IMR-90 (cell line): ENCODE measurements at regions not wholly inside any gene's neighbourhood (a gene's known extent, or its start where the extent isn't known, plus 50 kb on each side); places are given as distances from the start of the nearest gene placed in this dataset.

Experiments used
- ATAC-seq: fragments of 200-7000 bp; cut with Tn5 transposase; 2 replicates; pipeline ENCODE4 v1.9.1; 2020; ENCODE audit warnings: low read depth, mild to moderate bottlenecking, moderate library complexity
- BruUV-seq: library from RNA; stranded (reverse); fragments of 400-500 nt; replicated peaks from 2 replicates; lab custom pipeline; 2021; lab: Mats Ljungman, UMichigan
- CTCF ChIA-PET: fragments of 300-600 bp; formaldehyde crosslinking; extraction: SDS; loops from one replicate; lab custom pipeline; 2021; ENCODE audit warnings: antibody characterized with exemption; lab: Yijun Ruan, JAX
- POLR2A ChIA-PET: fragments of 300-600 bp; sonication (Branson Sonifier 250); formaldehyde crosslinking; loops from one replicate; lab custom pipeline; 2022; ENCODE audit warnings: antibody characterized with exemption; ENCODE audit not compliant: unreplicated experiment; lab: Charles Lee
- DNase-seq: peaks from one replicate; pipeline ENCODE4 v3.0.0; 2013
- H2AFZ ChIP-seq: replicated peaks from 2 replicates; pipeline ENCODE3; 2013; ENCODE audit warnings: low read length, mild to moderate bottlenecking; ENCODE audit not compliant: poor library complexity
- H2AK5ac ChIP-seq: 2 replicates; pipeline ENCODE4 v1.6.1; 2013; ENCODE audit warnings: low read depth, low read length, inconsistent platforms
- H2AK9ac ChIP-seq: replicated peaks from 2 replicates; pipeline ENCODE3; 2013; ENCODE audit warnings: mild to moderate bottlenecking, low read depth, low read length, moderate library complexity; ENCODE audit not compliant: poor library complexity
- H2BK120ac ChIP-seq: 2 replicates; pipeline ENCODE4 v1.6.1; 2013; ENCODE audit warnings: low read depth, low read length, inconsistent platforms
- H2BK15ac ChIP-seq: 3 replicates; pipeline ENCODE4 v1.6.1; 2013; ENCODE audit warnings: low read depth, low read length, inconsistent platforms
- H2BK20ac ChIP-seq: 2 replicates; pipeline ENCODE4 v1.6.1; 2013; ENCODE audit warnings: low read depth, mild to moderate bottlenecking, inconsistent platforms, low read length, moderate library complexity
- H2BK5ac ChIP-seq: 2 replicates; pipeline ENCODE4 v1.6.1; 2013; ENCODE audit warnings: mild to moderate bottlenecking, low read depth, low read length, inconsistent platforms; ENCODE audit not compliant: poor library complexity, severe bottlenecking
- H3K14ac ChIP-seq: replicated peaks from 2 replicates; pipeline ENCODE4 v1.6.1; 2013; ENCODE audit warnings: low read depth, low read length, inconsistent platforms
- H3K18ac ChIP-seq: 2 replicates; pipeline ENCODE4 v1.6.1; 2013; ENCODE audit warnings: low read depth, low read length, control low read depth
- H3K23ac ChIP-seq: 2 replicates; pipeline ENCODE4 v1.6.1; 2013; ENCODE audit warnings: low read depth, low read length, inconsistent platforms
- H3K27ac ChIP-seq: 2 replicates; pipeline ENCODE4 v1.5.1; 2013; ENCODE audit warnings: mild to moderate bottlenecking, control low read depth, low read length; ENCODE audit not compliant: insufficient read depth
- H3K27me3 ChIP-seq: 2 replicates; pipeline ENCODE4 v1.6.1; 2013; ENCODE audit warnings: low read length; ENCODE audit not compliant: control insufficient read depth, insufficient read depth
- H3K36me3 ChIP-seq: 2 replicates; pipeline ENCODE4 v1.6.1; 2013; ENCODE audit warnings: low read length, mixed read lengths; ENCODE audit not compliant: control insufficient read depth, insufficient read depth
- H3K4ac ChIP-seq: 2 replicates; pipeline ENCODE4 v1.6.1; 2013; ENCODE audit warnings: low read depth, low read length, inconsistent platforms
- H3K4me1 ChIP-seq: 2 replicates; pipeline ENCODE4 v1.6.1; 2013; ENCODE audit warnings: low read length, mixed read lengths; ENCODE audit not compliant: control insufficient read depth, insufficient read depth
- H3K4me2 ChIP-seq: 2 replicates; pipeline ENCODE4 v1.6.1; 2013; ENCODE audit warnings: low read depth, mild to moderate bottlenecking, control low read depth, low read length, moderate library complexity
- H3K4me3 ChIP-seq: 2 replicates; pipeline ENCODE4 v1.5.1; 2013; ENCODE audit warnings: low read depth, mild to moderate bottlenecking, control low read depth, low read length, moderate library complexity; ENCODE audit not compliant: insufficient read depth
- H3K56ac ChIP-seq: 2 replicates; pipeline ENCODE4 v1.6.1; 2013; ENCODE audit warnings: low read length, inconsistent platforms; ENCODE audit not compliant: insufficient read depth; ENCODE audit errors: extremely low read depth
- H3K79me1 ChIP-seq, 2 experiments: 2 replicates each; pipeline ENCODE4 v1.6.1; 2013; ENCODE audit warnings: low read length in 2 of 2, inconsistent platforms in 1 of 2, low read depth in 1 of 2
- H3K9ac ChIP-seq: 2 replicates; pipeline ENCODE4 v1.6.1; 2013; ENCODE audit warnings: low read depth, low read length, control low read depth
- H3K9me1 ChIP-seq: 2 replicates; pipeline ENCODE4 v1.6.1; 2013; ENCODE audit warnings: low read length, inconsistent platforms; ENCODE audit not compliant: insufficient read depth
- H3K9me3 ChIP-seq: 2 replicates; pipeline ENCODE4 v1.6.1; 2013; ENCODE audit warnings: low read length; ENCODE audit not compliant: control insufficient read depth, insufficient read depth
- H4K20me1 ChIP-seq: 2 replicates; pipeline ENCODE4 v1.6.1; 2013; ENCODE audit warnings: low read length, inconsistent platforms; ENCODE audit not compliant: insufficient read depth
- H4K5ac ChIP-seq: 2 replicates; pipeline ENCODE4 v1.6.1; 2013; ENCODE audit warnings: mild to moderate bottlenecking, low read depth, low read length, control low read depth
- H4K8ac ChIP-seq, 2 experiments: 2 replicates each; pipeline ENCODE4 v1.6.1; 2013; ENCODE audit warnings: low read depth in 2 of 2, low read length in 2 of 2, control low read depth in 1 of 2, inconsistent platforms in 1 of 2
- H4K91ac ChIP-seq: 2 replicates; pipeline ENCODE4 v1.6.1; 2013; ENCODE audit warnings: low read depth, low read length, inconsistent platforms; ENCODE audit not compliant: insufficient read depth
- BHLHE40 ChIP-seq: fragments of 150-350 bp; IDR thresholded peaks from 2 replicates; pipeline ENCODE4 v1.6.1; 2016; ENCODE audit warnings: mild to moderate bottlenecking, low read depth, low read length
- CEBPB ChIP-seq: IDR thresholded peaks from 2 replicates; pipeline ENCODE4 v1.6.1; 2012; ENCODE audit warnings: low read depth, low read length, improper control_type of control experiment
- CHD1 ChIP-seq: IDR thresholded peaks from 2 replicates; pipeline ENCODE4 v1.6.1; 2012; ENCODE audit warnings: low read depth, low read length, improper control_type of control experiment
- FOS ChIP-seq: fragments of 150-350 bp; IDR thresholded peaks from 2 replicates; pipeline ENCODE4 v1.6.1; 2016; ENCODE audit warnings: low read depth, low read length
- MAFK ChIP-seq: IDR thresholded peaks from 2 replicates; pipeline ENCODE4 v1.6.1; 2012; ENCODE audit warnings: low read depth, low read length, improper control_type of control experiment
- MAZ ChIP-seq: IDR thresholded peaks from 2 replicates; pipeline ENCODE4 v1.6.1; 2012; ENCODE audit warnings: low read depth, mild to moderate bottlenecking, low read length, improper control_type of control experiment, moderate library complexity, borderline replicate concordance
- NFE2L2 ChIP-seq: fragments of 150-350 bp; IDR thresholded peaks from 2 replicates; pipeline ENCODE4 v1.6.1; 2016; ENCODE audit warnings: low read depth, mild to moderate bottlenecking, low read length
- POLR2A ChIP-seq: IDR thresholded peaks from 2 replicates; pipeline ENCODE4 v1.6.1; 2012; ENCODE audit warnings: mild to moderate bottlenecking, low read depth, low read length
- RAD21 ChIP-seq: IDR thresholded peaks from 2 replicates; pipeline ENCODE4 v1.6.1; 2012; ENCODE audit warnings: low read length, improper control_type of control experiment
- RCOR1 ChIP-seq: IDR thresholded peaks from 2 replicates; pipeline ENCODE4 v1.6.1; 2012; ENCODE audit warnings: mild to moderate bottlenecking, low read length, improper control_type of control experiment; ENCODE audit not compliant: insufficient replicate concordance
- RFX5 ChIP-seq: IDR thresholded peaks from 2 replicates; pipeline ENCODE4 v1.8.0; 2012; ENCODE audit warnings: low read depth, mild to moderate bottlenecking, low read length, moderate library complexity
- SMC3 ChIP-seq: fragments of 150-350 bp; IDR thresholded peaks from 2 replicates; pipeline ENCODE4 v1.6.1; 2016; ENCODE audit warnings: low read depth, mild to moderate bottlenecking, antibody characterized with exemption, low read length, moderate library complexity
- WGBS, 2 experiments: methylation state at CpG; one replicate each; pipeline versions ENCODE4 v1.1.5 to v1.1.7; 2013; ENCODE audit warnings: missing lambda C conversion rate in 2 of 2; ENCODE audit not compliant: insufficient read length in 1 of 2; ENCODE audit errors: extremely low coverage in 2 of 2; 5-methylcytosine and 5-hydroxymethylcytosine counted together
- dilution Hi-C: fragments of 300-500 bp; cut with HindIII; formaldehyde crosslinking; loops from one replicate; pipeline ENCODE4 v1.14.3; 2018; ENCODE audit warnings: low sequenced_read_pairs; ENCODE audit not compliant: unreplicated experiment
- in situ Hi-C: fragments of 300-500 bp; cut with MboI; formaldehyde crosslinking; loops from 3 replicates; pipeline ENCODE4 v1.14.3; 2019; ENCODE audit warnings: low sequenced_read_pairs, inconsistent platforms, mixed read lengths
- intact Hi-C: fragments of 100-400 bp; cut with micrococcal nuclease; formaldehyde crosslinking; loops from 2 replicates; pipeline ENCODE4 v1.10.0; 2022
- TF ChIP-seq, protein P1 (sequence below): conservative IDR thresholded peaks from 2 replicates; pipeline ENCODE4 v1.5.1; 2012; ENCODE audit warnings: mild to moderate bottlenecking, low read depth, low read length, improper control_type of control experiment
- TF ChIP-seq, protein P2 (sequence below): fragments of 150-350 bp; IDR thresholded peaks from 2 replicates; pipeline ENCODE4 v1.6.1; 2017; ENCODE audit warnings: mild to moderate bottlenecking, antibody characterized with exemption, low read length, low read depth
- TF ChIP-seq, protein P3 (sequence below): fragments of 150-350 bp; IDR thresholded peaks from 2 replicates; pipeline ENCODE4 v1.6.1; 2016; ENCODE audit warnings: low read depth, mild to moderate bottlenecking, low read length, moderate library complexity, borderline replicate concordance

DNA sequence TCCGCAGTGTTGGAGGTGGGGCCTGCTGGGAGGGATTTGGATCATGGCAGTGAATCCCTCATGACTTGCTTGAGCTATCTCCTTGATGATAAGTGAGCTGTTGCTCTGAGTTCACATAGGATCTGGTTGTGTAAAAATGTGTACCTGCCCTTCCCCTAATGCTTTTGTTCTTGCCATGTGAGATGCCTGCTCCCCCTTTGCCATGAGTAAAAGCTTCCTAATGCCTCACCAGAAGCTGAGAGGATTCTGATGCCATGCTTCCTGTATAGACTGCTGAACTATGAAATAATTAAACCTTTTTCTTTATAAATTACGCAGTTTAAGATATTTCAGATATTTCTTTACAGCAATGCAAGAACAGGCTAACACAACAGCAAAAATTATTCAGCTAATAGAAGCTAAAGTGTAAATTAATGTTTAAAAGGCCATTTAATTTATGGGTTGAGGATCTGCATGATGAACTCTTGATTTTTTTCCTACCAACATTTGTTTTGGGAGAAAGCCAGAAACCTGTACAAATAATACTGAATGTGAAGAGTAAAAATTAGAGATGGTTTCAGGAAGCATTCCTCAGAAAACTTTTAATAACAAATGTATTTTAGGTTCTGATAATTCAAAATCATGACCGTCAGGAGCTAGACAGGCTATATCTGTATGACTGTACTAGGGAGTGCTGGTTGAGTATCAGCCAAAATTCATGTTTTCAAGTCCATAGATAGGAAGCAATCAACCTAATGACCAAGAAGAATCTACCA is 177.5 kb upstream of the GRIA4 start:
- dilution Hi-C loops: no loop called here
- Histone ChIP-seq H4K20me1 (no peaks in the 10 kb centered on the region), H2AFZ (no peak overlapping the region), H2BK15ac (no peak overlapping the region), H2AK9ac (no peak overlapping the region), H3K4ac (no peak overlapping the region), H3K27me3 (no peaks in the 10 kb centered on the region), H3K18ac (no peak overlapping the region), H2BK20ac (no peak overlapping the region), H4K8ac (no peak overlapping the region), H3K9me1 (no peaks in the 10 kb centered on the region), H2BK5ac (no peak overlapping the region), H3K79me1 (no peaks in the 10 kb centered on the region), H3K9ac (no peak overlapping the region), H3K27ac (no peak overlapping the region), H3K4me3 (no peak overlapping the region), H3K23ac (no peak overlapping the region), H4K91ac (no peak overlapping the region), H3K56ac (no peak overlapping the region), H3K4me2 (no peak overlapping the region), H3K9me3 (no peaks in the 10 kb centered on the region), H3K14ac (no peak overlapping the region), H2AK5ac (no peak overlapping the region), H4K5ac (no peak overlapping the region), H2BK120ac (no peak overlapping the region), H3K4me1 (no peaks in the 10 kb centered on the region), H3K36me3 (no peaks in the 10 kb centered on the region)
- intact Hi-C loops: no loop called here
- no TSS peak for BruUV-seq
- no CpG with 5 or more reads among the region's 3 CpGs for WGBS, 2 experiments
- CTCF ChIA-PET: interaction anchor here (0.6 kb wide), 1 partner anchor 20 kb away, joined by 3 read pairs; no protein-coding TSS in a partner anchor
- no peak for DNase-seq
- in situ Hi-C loops: no loop called here
- ATAC-seq: no peak
- POLR2A ChIA-PET: interaction anchor here (0.5 kb wide), 1 partner anchor 537 kb away, joined by 5 read pairs; no protein-coding TSS in a partner anchor
- TF ChIP-seq POLR2A (no peak), RAD21 (no peak), MAFK (no peak), MAZ (no peak), CHD1 (no peak), FOS (no peak), NFE2L2 (no peak), CEBPB (no peak), RCOR1 (no peak), BHLHE40 (no peak), SMC3 (no peak), RFX5 (no peak)
- TF ChIP-seq, protein P1, sequence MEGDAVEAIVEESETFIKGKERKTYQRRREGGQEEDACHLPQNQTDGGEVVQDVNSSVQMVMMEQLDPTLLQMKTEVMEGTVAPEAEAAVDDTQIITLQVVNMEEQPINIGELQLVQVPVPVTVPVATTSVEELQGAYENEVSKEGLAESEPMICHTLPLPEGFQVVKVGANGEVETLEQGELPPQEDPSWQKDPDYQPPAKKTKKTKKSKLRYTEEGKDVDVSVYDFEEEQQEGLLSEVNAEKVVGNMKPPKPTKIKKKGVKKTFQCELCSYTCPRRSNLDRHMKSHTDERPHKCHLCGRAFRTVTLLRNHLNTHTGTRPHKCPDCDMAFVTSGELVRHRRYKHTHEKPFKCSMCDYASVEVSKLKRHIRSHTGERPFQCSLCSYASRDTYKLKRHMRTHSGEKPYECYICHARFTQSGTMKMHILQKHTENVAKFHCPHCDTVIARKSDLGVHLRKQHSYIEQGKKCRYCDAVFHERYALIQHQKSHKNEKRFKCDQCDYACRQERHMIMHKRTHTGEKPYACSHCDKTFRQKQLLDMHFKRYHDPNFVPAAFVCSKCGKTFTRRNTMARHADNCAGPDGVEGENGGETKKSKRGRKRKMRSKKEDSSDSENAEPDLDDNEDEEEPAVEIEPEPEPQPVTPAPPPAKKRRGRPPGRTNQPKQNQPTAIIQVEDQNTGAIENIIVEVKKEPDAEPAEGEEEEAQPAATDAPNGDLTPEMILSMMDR: no peak
- TF ChIP-seq, protein P2, sequence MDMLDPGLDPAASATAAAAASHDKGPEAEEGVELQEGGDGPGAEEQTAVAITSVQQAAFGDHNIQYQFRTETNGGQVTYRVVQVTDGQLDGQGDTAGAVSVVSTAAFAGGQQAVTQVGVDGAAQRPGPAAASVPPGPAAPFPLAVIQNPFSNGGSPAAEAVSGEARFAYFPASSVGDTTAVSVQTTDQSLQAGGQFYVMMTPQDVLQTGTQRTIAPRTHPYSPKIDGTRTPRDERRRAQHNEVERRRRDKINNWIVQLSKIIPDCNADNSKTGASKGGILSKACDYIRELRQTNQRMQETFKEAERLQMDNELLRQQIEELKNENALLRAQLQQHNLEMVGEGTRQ: no peak
- TF ChIP-seq, protein P3, sequence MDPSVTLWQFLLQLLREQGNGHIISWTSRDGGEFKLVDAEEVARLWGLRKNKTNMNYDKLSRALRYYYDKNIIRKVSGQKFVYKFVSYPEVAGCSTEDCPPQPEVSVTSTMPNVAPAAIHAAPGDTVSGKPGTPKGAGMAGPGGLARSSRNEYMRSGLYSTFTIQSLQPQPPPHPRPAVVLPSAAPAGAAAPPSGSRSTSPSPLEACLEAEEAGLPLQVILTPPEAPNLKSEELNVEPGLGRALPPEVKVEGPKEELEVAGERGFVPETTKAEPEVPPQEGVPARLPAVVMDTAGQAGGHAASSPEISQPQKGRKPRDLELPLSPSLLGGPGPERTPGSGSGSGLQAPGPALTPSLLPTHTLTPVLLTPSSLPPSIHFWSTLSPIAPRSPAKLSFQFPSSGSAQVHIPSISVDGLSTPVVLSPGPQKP: no peak
